GM12891 (cell line): ENCODE measurements at regions not wholly inside any gene's neighbourhood (a gene's known extent, or its start where the extent isn't known, plus 50 kb on each side); places are given as distances from the start of the nearest gene placed in this dataset.

Experiments
- POLR2A ChIP-seq: IDR thresholded peaks from 2 replicates; pipeline ENCODE4 v1.6.1; 2011; ENCODE audit warnings: low read depth, low read length, control low read depth
- POLR2AphosphoS5 ChIP-seq: IDR thresholded peaks from 2 replicates; pipeline ENCODE4 v1.6.1; 2011; ENCODE audit warnings: low read depth, low read length, control low read depth
- SPI1 ChIP-seq: IDR thresholded peaks from 2 replicates; pipeline ENCODE4 v1.6.1; 2011; ENCODE audit warnings: low read depth, low read length, control low read depth
- TAF1 ChIP-seq: IDR thresholded peaks from 2 replicates; pipeline ENCODE4 v1.6.1; 2011; ENCODE audit warnings: low read depth, low read length, control low read depth

DNA sequence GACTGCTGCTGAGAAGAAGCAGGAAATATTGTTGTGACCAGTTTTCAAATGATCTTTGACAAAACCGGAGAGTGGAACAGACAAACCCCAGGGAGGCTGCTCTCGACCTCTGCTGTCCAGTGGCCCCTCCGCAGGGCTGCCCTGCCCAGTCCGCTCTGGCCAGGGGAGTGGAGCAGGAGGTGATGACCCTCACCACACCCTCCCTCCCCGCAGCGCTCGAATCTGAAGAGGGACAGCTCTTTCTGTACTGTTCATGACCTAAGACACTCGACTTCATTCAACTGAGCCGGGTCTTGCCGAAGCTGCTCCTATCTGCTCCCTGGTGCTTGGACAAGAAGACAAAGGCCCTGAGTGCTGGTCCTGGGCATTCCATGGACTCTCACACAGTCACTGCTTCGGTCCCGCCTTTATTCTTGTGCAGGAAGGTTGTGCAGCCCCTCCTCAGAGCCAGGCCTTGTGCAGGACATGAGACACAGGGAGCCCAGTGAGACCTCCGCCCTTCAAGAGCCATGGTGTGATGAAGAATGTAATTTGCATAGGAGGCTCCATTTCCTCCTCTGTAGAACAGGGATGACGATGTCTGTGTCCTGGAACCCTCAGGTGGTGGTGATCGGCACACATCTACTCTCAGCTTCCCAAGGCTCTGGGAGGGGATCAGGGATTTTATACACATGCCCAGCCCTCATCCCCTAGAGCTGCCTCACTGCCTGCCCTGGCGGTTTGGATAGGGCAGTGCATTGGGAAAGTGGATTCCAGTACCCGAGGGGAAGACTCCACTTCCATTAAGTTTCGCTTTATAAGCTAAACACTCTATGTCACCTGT, 97.1 kb upstream of the PRR20G start:
- TF ChIP-seq POLR2AphosphoS5 (no peak), POLR2A (no peak), SPI1 (no peak), TAF1 (no peak)
